RCC 7860 (cell line): ENCODE measurements at regions not wholly inside any gene's neighbourhood (a gene's known extent, or its start where the extent isn't known, plus 50 kb on each side); places are given as distances from the start of the nearest gene placed in this dataset.

Experiments used
- DNase-seq: peaks from one replicate; pipeline ENCODE4 v3.0.0-alpha.2; 2015; ENCODE audit warnings: low spot score
- FAIRE-seq: peaks from 2 replicates; lab custom pipeline; 2012; peaks lifted over from hg19 to GRCh38; lab: Jason Lieb, UNC

- DNase-seq: no peak
These were observed 58.9 kb downstream of the DHRS2 start for GRCh38 chr14:23694949-23695663.

GRCh38 chr14:23695664-23695999, 59.5 kb downstream of the DHRS2 start:
- FAIRE-seq (no peak), DNase-seq (no peak)

More at GRCh38 chr14:23694949-23695663, 58.9 kb downstream of the DHRS2 start:
- FAIRE-seq: no peak

- FAIRE-seq (no peak), DNase-seq (no peak)
These were observed 60.6 kb downstream of the DHRS2 start for GRCh38 chr14:23696701-23697239.

GRCh38 chr14:23697680-23698079, 61.5 kb downstream of the DHRS2 start:
- no peak for FAIRE-seq
- no peak for DNase-seq

GRCh38 chr14:23702656-23703426, 66.7 kb downstream of the DHRS2 start:
- FAIRE-seq (no peak), DNase-seq (no peak)

GRCh38 chr14:23704890-23705289, 68.7 kb downstream of the DHRS2 start:
- DNase-seq (peak; percentile 6), FAIRE-seq (no peak)

- DNase-seq (no peak), FAIRE-seq (no peak)
These were observed 71.3 kb downstream of the DHRS2 start for GRCh38 chr14:23707415-23707814.

- FAIRE-seq (no peak), DNase-seq (no peak)
These were observed 72.2 kb downstream of the DHRS2 start for GRCh38 chr14:23708343-23708742.

GRCh38 chr14:23709923-23710322, 73.8 kb downstream of the DHRS2 start:
- DNase-seq: no peak
- FAIRE-seq: no peak

GRCh38 chr14:23712287-23712686, 76.1 kb downstream of the DHRS2 start:
- DNase-seq: no peak
- FAIRE-seq: no peak

GRCh38 chr14:23719225-23719985, 83.2 kb downstream of the DHRS2 start:
- DNase-seq (no peak), FAIRE-seq (no peak)

GRCh38 chr14:23722675-23723074, 86.5 kb downstream of the DHRS2 start:
- FAIRE-seq: no peak
- DNase-seq: no peak

- FAIRE-seq: no peak
These were observed 87.7 kb downstream of the DHRS2 start for GRCh38 chr14:23723911-23724310.

GRCh38 chr14:23725528-23725927, 89.4 kb downstream of the DHRS2 start:
- DNase-seq (no peak), FAIRE-seq (no peak)

More at GRCh38 chr14:23723911-23724310, 87.7 kb downstream of the DHRS2 start:
- DNase-seq: no peak

- FAIRE-seq (no peak), DNase-seq (no peak)
These were observed 90.0 kb downstream of the DHRS2 start for GRCh38 chr14:23725980-23726710.

- DNase-seq: peak; percentile 25
- FAIRE-seq: no peak
These were observed 91.6 kb downstream of the DHRS2 start for GRCh38 chr14:23727566-23728335.

GRCh38 chr14:23728791-23729190, 92.6 kb downstream of the DHRS2 start:
- FAIRE-seq (no peak), DNase-seq (no peak)

- no peak for DNase-seq
- no peak for FAIRE-seq
These were observed 93.7 kb downstream of the DHRS2 start for GRCh38 chr14:23729720-23730387.

GRCh38 chr14:23735394-23735793, 99.2 kb downstream of the DHRS2 start:
- no peak for DNase-seq
- FAIRE-seq: no peak
